HepG2 (cell line): ENCODE measurements at regions not wholly inside any gene's neighbourhood (a gene's known extent, or its start where the extent isn't known, plus 50 kb on each side); places are given as distances from the start of the nearest gene placed in this dataset.

Source experiments
- ATAC-seq: fragments of 200-7000 bp; cut with Tn5 transposase; 3 replicates; pipeline ENCODE4 v1.9.1; 2020; ENCODE audit warnings: mild to moderate bottlenecking, moderate library complexity
- BruUV-seq: library from RNA; stranded (reverse); fragments of 400-500 nt; replicated peaks from 2 replicates; lab custom pipeline; 2021; lab: Mats Ljungman, UMichigan
- CTCF ChIA-PET: fragments of 300-600 bp; formaldehyde crosslinking; extraction: SDS; loops from one replicate; lab custom pipeline; 2021; ENCODE audit warnings: low total read pairs, inconsistent platforms, low intra/inter-chr PET ratio; lab: Yijun Ruan, JAX
- POLR2A ChIA-PET: fragments of 350-600 bp; sonication (Branson Sonifier 250); formaldehyde crosslinking; loops from one replicate; lab custom pipeline; 2020; ENCODE audit warnings: antibody characterized with exemption, inconsistent platforms; lab: Yijun Ruan, JAX
- DNase-seq: peaks from one replicate; pipeline ENCODE4 v3.0.0-alpha.2; 2015; ENCODE audit warnings: low spot score
- FAIRE-seq: peaks from 3 replicates; lab custom pipeline; 2011; peaks lifted over from hg19 to GRCh38; lab: Jason Lieb, UNC
- H2AFZ ChIP-seq: one replicate; pipeline ENCODE4 v1.6.1; 2011; ENCODE audit warnings: low read length, inconsistent platforms
- H3K27ac ChIP-seq: fragments of 300-600 bp; 3 replicates; pipeline ENCODE4 v1.8.0; 2011; ENCODE audit warnings: mixed run types, mild to moderate bottlenecking, mixed read lengths, low read length, inconsistent platforms; ENCODE audit not compliant: insufficient read depth; ENCODE audit errors: extremely low read length
- H3K27me3 ChIP-seq, 2 experiments: fragments of 200-600 bp in 1 of 2; 2 replicates in 1 of 2; 3 replicates in 1 of 2; pipeline versions ENCODE4 v1.6.0 to v1.8.0; 2011; ENCODE audit warnings: low read length in 2 of 2, mild to moderate bottlenecking in 2 of 2, moderate library complexity in 2 of 2, inconsistent platforms in 1 of 2; ENCODE audit not compliant: insufficient read depth in 2 of 2, control insufficient read depth in 1 of 2
- H3K36me3 ChIP-seq, 2 experiments: fragments of 200-600 bp in 1 of 2; replicated peaks in 1 of 2; 2 replicates in 1 of 2; 3 replicates in 1 of 2; pipeline versions ENCODE4 v1.5.1 to v1.8.0; 2011; ENCODE audit warnings: low read length in 2 of 2, inconsistent platforms in 1 of 2; ENCODE audit not compliant: insufficient read depth in 2 of 2, control insufficient read depth in 1 of 2
- H3K4me1 ChIP-seq: 2 replicates; pipeline ENCODE4 v1.5.1; 2012; ENCODE audit warnings: low read length, inconsistent platforms; ENCODE audit not compliant: insufficient read depth
- H3K4me2 ChIP-seq: 2 replicates; pipeline ENCODE4 v1.6.0; 2011; ENCODE audit warnings: low read depth, low read length, inconsistent platforms
- H3K4me3 ChIP-seq, 3 experiments: fragments of 200-600 bp in 1 of 3; sonication (generic), shearing (Covaris generic) in 1 of 3; replicated peaks in 1 of 3; 2 replicates each; pipeline ENCODE4 v1.5.1; 2011 to 2016; ENCODE audit warnings: low read length in 3 of 3, inconsistent platforms in 2 of 3, low read depth in 2 of 3, mild to moderate bottlenecking in 2 of 3, control low read depth in 1 of 3, mixed read lengths in 1 of 3; ENCODE audit not compliant: insufficient read depth in 1 of 3
- H3K79me2 ChIP-seq: one replicate; pipeline ENCODE4 v1.6.1; 2011; ENCODE audit warnings: low read length, inconsistent platforms; ENCODE audit not compliant: insufficient read depth
- H3K9ac ChIP-seq: 2 replicates; pipeline ENCODE4 v1.6.0; 2011; ENCODE audit warnings: mild to moderate bottlenecking, low read depth, low read length, inconsistent platforms; ENCODE audit not compliant: insufficient read depth
- H3K9me3 ChIP-seq: 2 replicates; pipeline ENCODE4 v1.5.1; 2012; ENCODE audit warnings: mild to moderate bottlenecking, low read length
- H4K20me1 ChIP-seq: 2 replicates; pipeline ENCODE4 v1.6.0; 2011; ENCODE audit warnings: inconsistent platforms, mild to moderate bottlenecking, low read length, moderate library complexity; ENCODE audit not compliant: insufficient read depth
- GATAD2A ChIP-seq: IDR thresholded peaks from 2 replicates; pipeline ENCODE4 v1.6.1; 2016
- HMGA1 ChIP-seq: sonication (generic); formaldehyde crosslinking; conservative IDR thresholded peaks from 2 replicates; pipeline ENCODE4 v1.4.0; 2020; ENCODE audit warnings: missing genetic modification reagents
- MEIS2 ChIP-seq: sonication (generic); formaldehyde crosslinking; IDR thresholded peaks from 2 replicates; pipeline ENCODE4 v1.9.0; 2021; ENCODE audit warnings: mild to moderate bottlenecking, missing genetic modification reagents
- RBM39 ChIP-seq: fragments of 200-400 bp; formaldehyde crosslinking; IDR thresholded peaks from one replicate; pipeline ENCODE4 v1.6.1; 2018; ENCODE audit warnings: antibody characterized with exemption, mild to moderate bottlenecking, low read depth, low read length; ENCODE audit not compliant: poor library complexity, severe bottlenecking
- TAF1 ChIP-seq: sonication (generic); formaldehyde crosslinking; IDR thresholded peaks from 2 replicates; pipeline ENCODE4 v1.4.0; 2020; ENCODE audit warnings: missing genetic modification reagents
- ZMYM3 ChIP-seq: sonication (generic); formaldehyde crosslinking; IDR thresholded peaks from 2 replicates; pipeline ENCODE4 v1.5.1; 2020; ENCODE audit warnings: mild to moderate bottlenecking, missing genetic modification reagents
- ZNF552 ChIP-seq: sonication (generic); formaldehyde crosslinking; IDR thresholded peaks from 2 replicates; pipeline ENCODE4 v1.9.0; 2022; ENCODE audit warnings: missing genetic modification reagents, mild to moderate bottlenecking, borderline replicate concordance
- ZNF567 ChIP-seq: sonication (generic); formaldehyde crosslinking; IDR thresholded peaks from 2 replicates; pipeline ENCODE4 v1.8.1; 2023; ENCODE audit warnings: mild to moderate bottlenecking, missing genetic modification reagents, borderline replicate concordance
- ZNF788 ChIP-seq: sonication (generic); formaldehyde crosslinking; IDR thresholded peaks from 2 replicates; pipeline ENCODE4 v1.5.0; 2020; ENCODE audit warnings: mild to moderate bottlenecking, missing genetic modification reagents, borderline replicate concordance
- WGBS: methylation state at CpG from one replicate; pipeline ENCODE4 v1.1.6; 2017; ENCODE audit warnings: low lambda C conversion rate; 5-methylcytosine and 5-hydroxymethylcytosine counted together
- in situ Hi-C: cut with HindIII; loops from 2 replicates; pipeline ENCODE4 v1.10.0; 2017; ENCODE audit warnings: low pct_unique_long_range_greater_than_20kb; ENCODE audit not compliant: extremely low pct_ligation_motif_present
- intact Hi-C: fragments of 100-400 bp; cut with micrococcal nuclease; formaldehyde crosslinking; loops from one replicate; pipeline ENCODE4 v1.10.0; 2022; ENCODE audit not compliant: unreplicated experiment
- TF ChIP-seq, protein P1 (sequence below): sonication (generic); formaldehyde crosslinking; IDR thresholded peaks from 2 replicates; pipeline ENCODE4 v1.4.0; 2020; ENCODE audit warnings: missing genetic modification reagents, borderline replicate concordance
- TF ChIP-seq, protein P2 (sequence below): sonication (generic); formaldehyde crosslinking; IDR thresholded peaks from 2 replicates; pipeline ENCODE4 v1.4.0; 2020; ENCODE audit warnings: missing genetic modification reagents, borderline replicate concordance

DNA sequence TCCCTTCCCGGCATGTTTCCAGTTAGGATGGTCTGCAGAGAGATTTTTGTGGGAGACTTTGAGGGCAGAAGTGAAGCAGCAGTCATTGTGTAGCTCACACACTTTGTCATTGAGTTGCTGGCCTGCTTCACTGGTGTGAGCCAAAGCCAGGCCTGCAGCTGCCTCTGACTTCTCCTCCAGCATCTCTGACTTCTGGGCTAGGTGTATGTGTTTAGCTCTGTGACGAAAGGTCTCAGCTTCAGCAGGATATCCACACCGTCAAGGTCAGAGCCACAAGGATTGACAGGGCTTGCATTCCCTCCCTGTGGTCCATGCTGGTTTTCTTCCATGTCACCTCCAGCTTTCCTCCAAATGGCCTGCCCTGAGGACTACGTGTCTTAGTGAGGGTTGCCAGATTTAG is 57.1 kb upstream of the OSBPL11 start:
- no peak for ATAC-seq
- no peak overlapping the region for H3K27ac ChIP-seq

DNA sequence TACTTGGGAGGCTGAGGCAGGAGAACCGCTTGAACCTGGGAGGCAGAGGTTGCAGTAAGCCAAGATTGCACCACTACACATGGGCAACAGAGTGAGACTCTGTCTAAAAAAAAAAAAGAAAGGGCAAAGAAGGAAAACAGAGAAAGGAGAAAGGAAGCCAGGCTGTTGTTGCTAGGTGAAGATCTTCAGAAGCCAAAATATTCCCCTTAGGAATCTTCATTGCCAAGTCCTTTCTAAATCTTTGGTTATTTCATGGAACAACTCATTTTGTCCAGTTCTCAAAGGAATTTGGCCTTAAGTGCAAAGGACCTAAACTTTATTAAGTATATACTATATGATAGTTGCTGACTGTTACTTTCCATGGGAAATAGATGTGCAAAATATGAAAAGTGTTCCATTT is 59.2 kb upstream of the OSBPL11 start:
- no peak for FAIRE-seq
- Histone ChIP-seq H3K27ac (no peak overlapping the region), H3K79me2 (no peaks in the 10 kb centered on the region), H3K9me3 (no peaks in the 10 kb centered on the region), H3K9ac (no peak overlapping the region), H2AFZ (no peak overlapping the region), H3K4me3 (no peak overlapping the region), H3K36me3 (no peaks in the 10 kb centered on the region), H3K27me3 (no peaks in the 10 kb centered on the region; a peak in 2 of 5 replicates), H4K20me1 (no peaks in the 10 kb centered on the region), H3K4me2 (no peak overlapping the region), H3K4me1 (no peaks in the 10 kb centered on the region)
- ATAC-seq: no peak
- in situ Hi-C loops (no loop called here), intact Hi-C loops (no loop called here)
- no peak for DNase-seq
- 67% methylated on average over 1 of the region's 1 CpG for WGBS
- CTCF ChIA-PET: no interaction called here
- BruUV-seq: no TSS peak
- POLR2A ChIA-PET: no interaction called here
- TF ChIP-seq ZMYM3 (CRISPR knock-in tag): no peak
- TF ChIP-seq ZNF788 (CRISPR knock-in tag): no peak
- TF ChIP-seq ZNF552: no peak
- TF ChIP-seq, protein P1, sequence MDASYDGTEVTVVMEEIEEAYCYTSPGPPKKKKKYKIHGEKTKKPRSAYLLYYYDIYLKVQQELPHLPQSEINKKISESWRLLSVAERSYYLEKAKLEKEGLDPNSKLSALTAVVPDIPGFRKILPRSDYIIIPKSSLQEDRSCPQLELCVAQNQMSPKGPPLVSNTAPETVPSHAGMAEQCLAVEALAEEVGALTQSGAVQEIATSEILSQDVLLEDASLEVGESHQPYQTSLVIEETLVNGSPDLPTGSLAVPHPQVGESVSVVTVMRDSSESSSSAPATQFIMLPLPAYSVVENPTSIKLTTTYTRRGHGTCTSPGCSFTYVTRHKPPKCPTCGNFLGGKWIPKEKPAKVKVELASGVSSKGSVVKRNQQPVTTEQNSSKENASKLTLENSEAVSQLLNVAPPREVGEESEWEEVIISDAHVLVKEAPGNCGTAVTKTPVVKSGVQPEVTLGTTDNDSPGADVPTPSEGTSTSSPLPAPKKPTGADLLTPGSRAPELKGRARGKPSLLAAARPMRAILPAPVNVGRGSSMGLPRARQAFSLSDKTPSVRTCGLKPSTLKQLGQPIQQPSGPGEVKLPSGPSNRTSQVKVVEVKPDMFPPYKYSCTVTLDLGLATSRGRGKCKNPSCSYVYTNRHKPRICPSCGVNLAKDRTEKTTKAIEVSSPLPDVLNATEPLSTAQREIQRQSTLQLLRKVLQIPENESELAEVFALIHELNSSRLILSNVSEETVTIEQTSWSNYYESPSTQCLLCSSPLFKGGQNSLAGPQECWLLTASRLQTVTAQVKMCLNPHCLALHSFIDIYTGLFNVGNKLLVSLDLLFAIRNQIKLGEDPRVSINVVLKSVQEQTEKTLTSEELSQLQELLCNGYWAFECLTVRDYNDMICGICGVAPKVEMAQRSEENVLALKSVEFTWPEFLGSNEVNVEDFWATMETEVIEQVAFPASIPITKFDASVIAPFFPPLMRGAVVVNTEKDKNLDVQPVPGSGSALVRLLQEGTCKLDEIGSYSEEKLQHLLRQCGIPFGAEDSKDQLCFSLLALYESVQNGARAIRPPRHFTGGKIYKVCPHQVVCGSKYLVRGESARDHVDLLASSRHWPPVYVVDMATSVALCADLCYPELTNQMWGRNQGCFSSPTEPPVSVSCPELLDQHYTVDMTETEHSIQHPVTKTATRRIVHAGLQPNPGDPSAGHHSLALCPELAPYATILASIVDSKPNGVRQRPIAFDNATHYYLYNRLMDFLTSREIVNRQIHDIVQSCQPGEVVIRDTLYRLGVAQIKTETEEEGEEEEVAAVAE (CRISPR knock-in tag): no peak
- TF ChIP-seq TAF1 (CRISPR knock-in tag): no peak
- TF ChIP-seq GATAD2A (CRISPR knock-in tag): no peak
- TF ChIP-seq RBM39: no peak
- TF ChIP-seq HMGA1 (CRISPR knock-in tag): no peak
- no peak for TF ChIP-seq ZNF567 (CRISPR knock-in tag)
- TF ChIP-seq MEIS2 (CRISPR knock-in tag): no peak

More for the DNA sequence above, 57.1 kb upstream of the OSBPL11 start:
- H2AFZ ChIP-seq: no peak overlapping the region
- 26% methylated on average over 4 of the region's 4 CpGs for WGBS
- FAIRE-seq (no peak), DNase-seq (no peak)
- H3K4me1 ChIP-seq: peaks cover 8% of the 10 kb centered on the region; the same call in 1 of the 2 replicates
- no peaks in the 10 kb centered on the region for H3K9me3 ChIP-seq
- H3K4me2 ChIP-seq: no peak overlapping the region
- H3K36me3 ChIP-seq: no peaks in the 10 kb centered on the region
- ChIA-PET POLR2A (no interaction called here), CTCF (no interaction called here)
- no peaks in the 10 kb centered on the region for H4K20me1 ChIP-seq
- H3K9ac ChIP-seq: no peak overlapping the region
- intact Hi-C loops: no loop called here
- no peaks in the 10 kb centered on the region; a peak in 2 of 5 replicates for H3K27me3 ChIP-seq
- in situ Hi-C loops: no loop called here
- no TSS peak for BruUV-seq
- TF ChIP-seq, protein P2, sequence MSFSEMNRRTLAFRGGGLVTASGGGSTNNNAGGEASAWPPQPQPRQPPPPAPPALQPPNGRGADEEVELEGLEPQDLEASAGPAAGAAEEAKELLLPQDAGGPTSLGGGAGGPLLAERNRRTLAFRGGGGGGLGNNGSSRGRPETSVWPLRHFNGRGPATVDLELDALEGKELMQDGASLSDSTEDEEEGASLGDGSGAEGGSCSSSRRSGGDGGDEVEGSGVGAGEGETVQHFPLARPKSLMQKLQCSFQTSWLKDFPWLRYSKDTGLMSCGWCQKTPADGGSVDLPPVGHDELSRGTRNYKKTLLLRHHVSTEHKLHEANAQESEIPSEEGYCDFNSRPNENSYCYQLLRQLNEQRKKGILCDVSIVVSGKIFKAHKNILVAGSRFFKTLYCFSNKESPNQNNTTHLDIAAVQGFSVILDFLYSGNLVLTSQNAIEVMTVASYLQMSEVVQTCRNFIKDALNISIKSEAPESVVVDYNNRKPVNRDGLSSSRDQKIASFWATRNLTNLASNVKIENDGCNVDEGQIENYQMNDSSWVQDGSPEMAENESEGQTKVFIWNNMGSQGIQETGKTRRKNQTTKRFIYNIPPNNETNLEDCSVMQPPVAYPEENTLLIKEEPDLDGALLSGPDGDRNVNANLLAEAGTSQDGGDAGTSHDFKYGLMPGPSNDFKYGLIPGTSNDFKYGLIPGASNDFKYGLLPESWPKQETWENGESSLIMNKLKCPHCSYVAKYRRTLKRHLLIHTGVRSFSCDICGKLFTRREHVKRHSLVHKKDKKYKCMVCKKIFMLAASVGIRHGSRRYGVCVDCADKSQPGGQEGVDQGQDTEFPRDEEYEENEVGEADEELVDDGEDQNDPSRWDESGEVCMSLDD (CRISPR knock-in tag): no peak
- H3K79me2 ChIP-seq: no peaks in the 10 kb centered on the region
- H3K4me3 ChIP-seq: no peak overlapping the region
